ENCODE measurements at regions not wholly inside any gene's neighbourhood (a gene's known extent, or its start where the extent isn't known, plus 50 kb on each side); places are given as distances from the start of the nearest gene placed in this dataset.
"Not testable (repeated sequence)": the region's sequence is repeated elsewhere in the genome, so short reads cannot be mapped to it uniquely, and the experiment has no call there.

DNA sequence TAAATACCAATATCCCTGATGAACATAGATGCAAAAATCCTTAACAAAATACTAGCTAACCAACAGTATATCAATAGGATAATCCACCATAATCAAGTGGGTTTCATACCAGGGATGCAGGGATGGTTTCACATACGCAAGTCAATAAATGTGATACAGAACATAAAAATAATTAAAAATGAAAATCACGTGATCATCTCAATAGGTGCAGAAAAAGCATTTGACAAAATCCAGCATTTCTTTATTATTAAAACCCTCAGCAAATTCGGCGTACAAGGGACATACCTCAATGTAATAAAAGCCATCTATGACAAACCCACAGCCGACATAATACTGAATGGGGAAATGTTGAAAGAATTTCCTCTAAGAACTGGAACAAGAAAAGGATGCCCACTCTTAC, 793.5 kb downstream of the NR4A2 start:
- DNase-seq: not testable (repeated sequence)

GRCh38 chr2:155528034-155528433, 804.5 kb downstream of the NR4A2 start:
- no peak for DNase-seq

DNA sequence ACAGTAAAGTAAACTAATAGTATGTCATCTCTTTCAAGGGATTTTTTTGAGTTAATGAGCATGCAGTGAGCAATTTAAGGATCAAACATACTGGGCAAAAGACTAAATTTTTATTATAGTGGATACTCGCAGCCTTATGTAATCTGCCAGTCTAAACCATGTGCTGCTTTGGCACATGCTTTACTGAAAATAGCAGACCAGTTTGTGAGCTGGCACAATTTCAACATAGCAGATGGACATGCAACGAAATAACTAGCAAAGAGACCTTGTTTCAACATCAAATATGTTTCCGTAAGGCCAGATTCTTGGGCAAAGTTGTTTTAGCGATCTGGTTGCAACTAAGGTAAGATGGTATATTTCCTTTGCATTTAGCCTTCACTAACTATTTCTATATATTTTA, 807.3 kb downstream of the NR4A2 start:
- no peak for DNase-seq

GRCh38 chr2:155519529-155520130, 812.9 kb downstream of the NR4A2 start:
- no peak for DNase-seq

- no peak for DNase-seq
Observed at GRCh38 chr2:155518094-155518493, 814.4 kb downstream of the NR4A2 start.

DNA sequence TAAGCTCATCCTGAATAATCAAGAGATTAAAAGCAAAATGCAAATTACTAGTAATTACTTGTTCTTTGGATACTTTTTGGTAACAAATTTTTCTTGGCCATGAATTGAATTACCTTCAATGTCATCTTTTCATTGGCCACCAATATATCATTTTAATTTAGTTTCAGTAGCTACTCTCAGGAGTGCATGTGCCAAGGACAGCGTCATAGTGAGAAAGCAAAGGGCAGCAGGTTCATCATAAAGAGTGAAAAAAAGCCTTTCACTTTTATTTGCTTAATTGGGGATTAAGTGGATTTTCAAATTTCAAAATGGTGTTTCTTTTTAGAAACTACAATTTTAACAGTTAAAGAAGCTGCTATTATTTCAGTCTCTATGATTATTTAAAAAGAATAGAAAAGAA, 815.2 kb downstream of the NR4A2 start:
- no peak for DNase-seq

DNA sequence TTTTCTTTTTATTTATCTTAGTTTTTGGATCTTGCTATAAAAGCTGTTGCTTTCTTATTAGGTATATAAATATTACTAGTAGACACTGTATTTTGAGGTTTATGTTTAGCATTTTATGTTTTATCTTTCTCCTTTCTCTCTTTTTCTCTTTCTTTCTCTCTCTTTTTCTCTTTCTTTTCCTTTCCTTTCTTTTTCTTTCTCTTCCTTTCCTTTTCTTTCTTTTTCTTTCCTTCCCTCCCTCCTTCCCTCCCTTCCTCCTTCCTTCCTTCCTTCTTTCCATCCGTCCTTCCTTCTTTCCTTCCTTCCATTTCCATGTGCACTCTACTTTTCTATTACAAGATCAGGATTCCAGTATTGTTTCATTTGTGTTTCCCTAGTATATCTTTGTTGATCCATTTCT, 814.8 kb downstream of the KCNJ3 start:
- no peak for DNase-seq

DNA sequence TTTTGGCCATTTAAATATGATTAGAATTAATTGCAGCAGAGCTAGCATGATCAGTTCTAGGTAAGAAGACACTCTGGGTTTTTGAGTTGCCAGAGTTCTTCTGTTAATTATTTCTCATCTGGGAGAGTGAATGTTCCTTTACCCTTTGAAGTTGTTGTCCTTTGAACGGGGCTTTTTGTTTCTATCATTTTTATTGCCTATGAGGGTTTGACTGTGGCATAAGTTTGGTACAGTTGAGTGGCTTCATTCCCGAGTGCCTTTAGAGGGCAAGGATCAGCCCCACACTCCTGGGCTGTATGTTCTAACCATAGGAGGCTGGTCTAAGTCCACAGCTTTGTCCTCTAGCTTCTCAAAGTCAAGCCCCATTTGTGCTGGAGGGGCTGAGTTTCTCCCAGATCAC, 804.3 kb downstream of the KCNJ3 start:
- no peak for DNase-seq

- no peak for DNase-seq
Observed at GRCh38 chr2:155498106-155498505, 799.6 kb downstream of the KCNJ3 start.

GRCh38 chr2:155494744-155495143, 796.2 kb downstream of the KCNJ3 start:
- no peak for DNase-seq

GRCh38 chr2:155485141-155485842, 786.8 kb downstream of the KCNJ3 start:
- no peak for DNase-seq

DNA sequence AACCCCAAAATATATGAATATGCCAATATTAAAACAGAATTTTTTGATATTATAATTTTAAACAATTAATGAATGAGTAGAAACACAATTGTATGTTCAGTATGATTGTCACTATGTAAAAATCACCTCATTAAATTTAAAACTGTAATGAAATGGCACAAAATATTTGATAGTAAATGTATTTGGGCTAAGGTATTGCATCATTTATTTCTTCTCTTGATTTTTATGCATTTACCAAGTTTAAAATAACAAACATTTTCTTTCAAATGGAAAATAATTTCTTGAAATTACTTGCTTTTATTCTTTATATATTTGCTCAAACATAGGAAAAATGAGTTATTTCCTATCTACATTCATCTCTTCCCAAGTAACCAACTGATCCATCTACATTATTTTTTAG, 782.6 kb downstream of the KCNJ3 start:
- DNase-seq: no peak

DNA sequence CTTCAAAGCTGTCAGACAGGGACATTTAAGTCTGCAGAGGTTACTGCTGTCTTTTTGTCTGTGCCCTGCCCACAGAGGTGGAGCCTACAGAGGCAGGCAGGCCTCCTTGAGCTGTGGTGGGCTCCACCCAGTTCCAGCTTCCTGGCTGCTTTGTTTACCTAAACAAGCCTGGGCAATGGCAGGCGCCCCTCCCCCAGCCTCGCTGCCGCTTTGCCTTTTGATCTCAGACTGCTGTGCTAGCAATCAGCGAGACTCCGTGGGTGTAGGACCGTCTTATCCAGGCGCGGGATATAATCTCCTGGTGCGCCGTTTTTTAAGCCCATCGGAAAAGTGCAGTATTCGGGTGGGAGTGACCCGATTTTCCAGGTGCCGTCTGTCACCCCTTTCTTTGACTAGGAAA, 773.5 kb downstream of the KCNJ3 start:
- DNase-seq: not testable (repeated sequence)

- no peak for DNase-seq
Observed at GRCh38 chr2:155456222-155456621, 757.7 kb downstream of the KCNJ3 start.

DNA sequence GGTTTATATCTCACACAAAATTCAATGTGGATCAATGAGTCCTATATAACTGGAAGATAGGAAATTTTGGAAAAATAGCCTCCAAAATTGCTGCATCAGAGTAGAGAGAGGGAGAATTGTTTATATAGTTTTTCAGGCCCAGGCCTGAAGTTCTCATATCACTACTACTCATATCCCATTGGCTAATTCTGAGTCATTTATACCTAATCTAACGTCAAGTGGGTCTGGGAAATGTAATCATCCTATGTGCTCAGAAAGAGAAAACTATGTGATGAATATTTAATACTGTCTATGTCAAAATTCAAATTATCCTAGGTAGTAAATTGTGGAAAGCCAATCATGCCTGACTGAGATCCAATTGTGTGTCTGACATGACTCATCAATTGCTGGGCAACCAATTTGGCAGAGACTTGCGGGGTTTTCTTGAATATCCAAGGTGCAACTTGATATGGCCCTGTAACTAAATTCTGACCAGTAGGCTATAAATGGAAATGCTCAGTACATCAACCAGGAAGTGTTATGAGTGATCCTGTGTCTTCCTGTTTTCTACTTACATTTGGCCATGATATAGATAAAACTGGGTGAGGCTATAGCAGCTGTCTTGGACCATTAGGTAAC, 744.4 kb downstream of the KCNJ3 start:
- no peak for DNase-seq

DNA sequence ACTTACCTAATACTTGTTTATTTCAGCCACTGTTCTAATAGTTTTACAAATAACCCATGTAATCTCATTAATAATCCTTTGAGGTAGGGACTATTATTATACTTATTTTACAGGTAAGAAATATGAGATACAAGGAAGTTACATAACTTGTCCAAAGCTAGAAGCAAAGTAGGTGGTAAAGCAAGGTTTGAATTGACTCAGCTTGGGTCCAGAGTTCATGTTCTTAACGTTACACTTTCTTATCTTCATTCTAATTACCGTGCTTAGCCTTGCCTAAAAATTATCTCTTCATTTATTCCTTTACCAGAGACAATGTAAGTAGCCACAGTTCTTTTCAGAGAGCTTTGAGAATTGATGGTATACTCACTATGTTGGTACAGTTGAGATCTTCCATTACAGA, 743.6 kb downstream of the KCNJ3 start:
- no peak for DNase-seq

DNA sequence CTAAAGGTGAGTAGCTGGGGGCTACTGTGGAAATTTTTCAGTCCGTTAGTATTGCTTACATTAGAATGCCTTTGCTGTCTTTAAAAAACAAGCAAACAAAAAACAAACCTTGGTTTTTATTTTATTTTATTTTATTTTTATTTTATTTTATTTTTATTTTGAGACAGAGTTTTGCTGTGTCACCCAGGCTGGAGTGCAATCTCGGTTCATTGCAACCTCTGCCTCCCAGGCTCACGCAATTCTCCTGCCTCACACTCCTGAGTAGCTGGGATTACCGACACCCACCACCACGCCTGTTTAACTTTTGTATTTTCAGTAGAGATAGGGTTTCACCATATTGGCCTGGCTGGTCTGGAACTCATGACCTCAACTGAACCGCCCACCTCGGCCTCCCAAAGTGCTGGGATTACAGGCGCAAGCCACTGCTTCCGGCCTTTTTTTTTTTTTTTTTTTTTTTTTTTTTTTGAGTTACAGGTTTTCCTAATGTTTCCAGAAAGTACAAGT, 732.6 kb downstream of the KCNJ3 start:
- no peak for DNase-seq

DNA sequence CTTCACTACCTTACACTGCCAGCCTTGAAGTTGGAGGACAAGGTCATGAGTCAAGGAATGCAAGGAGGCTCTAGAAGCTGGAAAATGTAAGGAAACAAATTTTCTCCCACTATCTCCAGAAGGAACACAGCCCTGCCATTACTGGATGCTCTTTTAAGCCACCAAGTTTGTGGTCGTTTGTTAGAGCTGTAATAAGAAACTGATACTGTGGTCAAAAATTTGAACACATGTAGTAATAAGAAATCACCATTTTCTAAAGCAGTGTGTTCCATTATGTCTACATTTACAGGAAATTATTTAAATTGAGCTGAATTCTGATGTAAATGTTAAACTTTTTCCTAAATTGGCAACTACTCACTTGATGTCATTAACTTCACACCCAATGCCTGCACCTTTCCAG, 729.0 kb downstream of the KCNJ3 start:
- DNase-seq: no peak

- DNase-seq: no peak
Observed at GRCh38 chr2:155424518-155424917, 726.0 kb downstream of the KCNJ3 start.

- DNase-seq: no peak
Observed at GRCh38 chr2:155418753-155419152, 720.3 kb downstream of the KCNJ3 start.

DNA sequence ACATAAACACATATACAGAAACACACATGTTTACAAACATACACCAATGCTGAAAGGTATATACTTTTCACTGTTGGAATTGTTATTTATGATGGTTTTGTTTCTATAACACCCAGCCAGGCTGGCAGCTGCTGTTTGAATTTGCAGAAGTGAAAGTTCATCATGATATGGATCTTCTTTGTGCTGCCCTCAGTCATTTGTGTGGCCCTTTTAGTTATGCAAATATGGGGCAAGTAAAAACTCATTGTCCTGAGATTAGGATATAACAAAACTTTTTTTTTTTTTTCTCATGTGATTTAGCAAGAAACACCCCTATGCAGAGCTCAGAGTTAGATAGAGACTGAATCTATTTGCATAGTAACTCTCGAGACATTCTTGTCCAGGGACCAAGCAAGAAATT, 714.1 kb downstream of the KCNJ3 start:
- no peak for DNase-seq

DNA sequence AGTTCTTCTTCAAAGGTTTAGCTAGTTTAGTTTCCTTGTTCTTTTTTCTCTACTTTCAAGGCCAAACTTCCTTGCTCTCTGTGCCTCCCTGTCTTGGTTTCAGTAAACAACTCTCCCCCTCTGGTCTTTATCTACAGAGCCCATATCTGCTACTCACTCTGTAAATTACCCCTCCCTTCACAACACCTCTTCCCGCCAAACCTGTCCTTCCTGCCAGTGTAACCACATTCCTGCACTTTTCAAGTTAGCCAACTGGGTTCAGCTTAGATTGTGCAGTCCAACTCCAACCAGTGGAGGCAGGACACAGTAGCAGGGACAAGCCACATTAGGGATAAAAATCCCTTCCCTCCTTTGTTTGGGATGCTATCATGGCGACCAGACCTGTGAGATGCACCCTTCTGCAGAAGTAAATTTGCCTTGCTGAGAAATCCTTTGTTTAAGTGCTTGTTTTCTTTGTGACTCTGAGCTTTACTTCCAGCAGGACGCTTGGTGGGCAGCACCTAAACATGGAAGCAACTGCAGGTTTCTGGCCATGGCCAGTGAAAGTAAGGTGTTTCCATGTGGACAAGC, 706.0 kb downstream of the KCNJ3 start:
- no peak for DNase-seq

DNA sequence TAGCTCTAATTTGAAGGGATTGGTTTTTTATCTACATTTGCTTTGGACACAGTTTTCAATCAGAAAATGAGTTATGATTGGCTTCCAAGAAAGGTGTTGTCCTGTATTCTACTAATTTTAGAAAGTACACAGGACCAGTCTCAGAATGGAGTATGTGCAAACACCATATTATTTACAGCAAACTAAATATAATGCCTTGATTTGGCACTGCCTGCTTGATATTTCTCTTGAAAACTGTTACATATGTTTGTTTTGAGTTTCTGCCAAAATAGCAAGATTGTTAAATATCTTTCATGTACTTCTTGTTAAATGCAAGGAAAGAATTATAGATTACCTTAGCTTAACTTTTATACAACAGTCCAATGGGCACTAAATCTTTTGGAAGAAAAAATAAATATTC, 694.9 kb downstream of the KCNJ3 start:
- DNase-seq: no peak

Data from right lung (tissue), 2 donors.